ENCODE measurements at regions not wholly inside any gene's neighbourhood (a gene's known extent, or its start where the extent isn't known, plus 50 kb on each side); places are given as distances from the start of the nearest gene placed in this dataset.
"Not testable (repeated sequence)": the region's sequence is repeated elsewhere in the genome, so short reads cannot be mapped to it uniquely, and the experiment has no call there.

DNA sequence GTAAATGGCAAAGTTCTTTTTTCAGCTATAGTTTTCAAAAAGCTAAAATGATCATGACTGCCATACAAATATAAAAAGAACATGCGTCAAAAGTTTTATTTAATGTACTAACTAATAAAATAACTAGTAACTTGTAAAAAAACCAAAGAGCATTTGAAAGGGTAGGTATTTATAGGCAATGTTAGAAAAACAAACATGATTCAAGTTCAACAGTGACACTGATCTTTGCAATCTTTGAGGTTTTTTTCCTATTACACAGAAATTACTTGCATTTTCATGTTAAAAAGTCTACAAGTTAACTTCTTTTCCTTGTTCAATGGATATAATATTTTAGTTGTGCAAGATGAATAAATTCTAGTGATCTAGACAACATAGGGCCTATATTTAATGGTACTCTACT lies 72.3 kb upstream of the GRID2 start:
- no peak for DNase-seq

DNA sequence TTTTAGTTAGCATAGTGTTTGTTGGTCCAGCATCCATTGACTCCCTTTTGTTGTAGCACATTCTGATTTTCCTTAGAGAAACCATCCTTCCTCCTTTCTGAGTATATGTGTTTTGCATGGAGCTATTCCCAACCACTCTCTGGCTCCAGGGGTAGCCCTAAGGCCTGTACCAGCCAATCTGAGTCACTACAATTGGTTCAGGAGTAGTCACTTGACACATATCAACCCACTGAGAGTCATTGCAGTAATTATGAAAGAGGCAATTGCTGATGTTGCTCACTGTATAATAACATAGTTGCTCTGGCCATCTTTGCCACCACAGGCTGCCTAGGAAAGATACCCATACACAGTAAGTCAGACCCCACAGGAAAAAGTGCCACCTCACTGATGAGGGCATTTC lies 71.2 kb upstream of the GRID2 start:
- no peak for DNase-seq

DNA sequence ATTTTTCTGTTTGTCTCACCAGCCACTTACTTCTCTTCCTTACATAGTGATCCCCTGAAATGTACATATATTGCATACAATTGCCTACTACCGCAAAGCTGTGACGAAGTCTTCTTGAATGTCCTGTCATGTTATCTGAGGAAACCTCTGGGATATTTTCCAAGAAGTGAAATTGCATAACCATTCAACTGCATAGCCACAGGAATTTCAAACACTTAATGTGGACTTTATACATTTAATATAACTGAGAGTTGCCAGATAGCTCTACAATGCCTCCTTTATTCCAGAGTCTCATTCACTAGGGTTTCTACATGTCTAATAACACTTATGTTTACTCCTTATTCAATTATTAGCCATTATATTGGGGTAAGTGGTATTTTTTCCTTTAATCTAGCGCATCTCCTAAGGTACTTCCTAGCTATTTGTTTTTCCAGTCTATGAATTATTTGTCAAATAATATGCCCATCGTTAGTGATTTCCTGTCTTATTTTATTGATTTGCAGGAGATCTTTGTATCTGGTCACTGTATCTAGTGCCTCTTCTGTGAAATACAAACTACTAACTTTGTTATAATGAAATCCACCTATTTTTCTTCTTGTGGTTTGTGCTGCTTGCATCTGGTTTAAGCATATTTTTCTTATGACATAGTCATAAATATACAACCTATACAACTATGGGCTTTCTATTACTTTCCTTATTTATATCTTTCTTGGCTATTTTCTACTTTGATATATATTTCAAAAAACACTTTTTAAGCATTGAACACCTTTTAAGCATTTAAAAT lies 69.2 kb upstream of the GRID2 start:
- no peak for DNase-seq

DNA sequence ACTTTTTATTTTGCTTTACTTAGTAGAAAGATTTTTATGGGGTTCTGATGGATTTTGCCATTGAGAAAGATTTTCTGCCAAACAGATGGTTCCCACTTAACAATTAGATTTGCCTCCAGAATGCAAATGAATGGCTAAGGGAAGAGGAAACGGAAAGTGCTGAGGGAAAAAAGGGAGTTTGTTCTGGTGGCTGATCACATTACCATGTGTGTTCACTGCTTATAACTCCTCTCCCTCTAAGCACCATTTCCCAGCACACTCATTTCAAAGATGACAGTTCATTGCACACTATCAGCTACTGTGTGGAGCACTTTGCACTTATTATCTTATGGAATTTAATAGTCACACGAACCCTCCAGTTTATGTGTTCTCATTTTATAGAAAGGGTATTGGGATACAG lies 68.0 kb upstream of the GRID2 start:
- no peak for DNase-seq

DNA sequence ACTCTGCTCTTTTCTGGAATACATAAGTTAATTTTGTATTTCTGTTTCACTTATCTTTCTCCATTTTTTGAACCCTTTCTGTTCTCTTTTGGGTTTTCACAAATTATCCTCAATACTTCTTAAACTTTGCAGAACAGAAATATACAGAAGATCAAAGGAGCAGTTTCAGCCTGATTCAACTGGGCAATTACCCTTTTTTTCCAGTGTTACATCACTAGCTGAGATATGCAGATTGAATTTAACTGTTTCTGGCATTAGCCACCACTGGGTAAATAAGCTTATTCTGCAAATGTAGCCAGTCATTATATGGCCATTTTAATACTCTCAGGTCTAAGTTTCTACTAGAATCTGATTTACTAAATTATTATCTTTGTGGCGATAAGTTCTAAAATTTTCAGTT lies 66.9 kb upstream of the GRID2 start:
- DNase-seq = no peak

DNA sequence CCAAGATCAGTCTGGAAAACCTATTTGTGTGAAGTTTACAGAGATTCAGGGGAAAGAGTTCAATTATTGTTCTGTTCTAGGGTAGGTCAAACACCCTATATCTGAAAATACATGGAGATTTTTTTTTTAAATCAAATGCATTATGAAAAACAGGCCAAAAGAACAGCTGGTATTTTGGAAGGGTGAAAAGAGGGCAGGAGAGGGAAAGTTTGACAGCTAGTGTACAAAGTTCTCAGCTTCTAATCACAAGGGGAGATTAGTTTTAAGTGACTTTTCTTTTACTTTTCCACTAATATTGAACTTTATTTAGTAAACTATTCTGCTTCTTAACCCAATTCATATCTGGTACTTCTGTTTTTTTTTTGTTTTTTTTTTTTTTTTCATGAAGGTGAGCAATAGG lies 66.2 kb upstream of the GRID2 start:
- no peak for DNase-seq

DNA sequence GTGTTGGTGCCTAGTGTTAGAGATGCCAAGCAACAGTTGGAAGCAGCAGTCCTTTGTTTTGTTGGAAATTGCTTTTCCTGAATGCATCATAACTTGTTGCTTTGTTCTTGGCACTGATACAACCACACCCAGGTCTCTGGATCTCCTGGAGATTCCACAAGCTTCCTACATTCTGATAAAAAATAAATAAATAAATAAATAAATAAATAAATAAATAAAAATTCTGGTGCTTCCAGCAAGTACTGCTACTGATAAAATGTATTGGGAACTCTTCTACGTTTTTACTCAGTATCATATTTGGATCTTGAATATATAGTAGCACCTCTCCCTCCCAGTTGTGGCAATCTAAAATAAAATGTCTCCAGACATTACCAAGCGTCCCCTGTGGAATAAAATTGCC lies 62.7 kb upstream of the GRID2 start:
- no peak for DNase-seq

DNA sequence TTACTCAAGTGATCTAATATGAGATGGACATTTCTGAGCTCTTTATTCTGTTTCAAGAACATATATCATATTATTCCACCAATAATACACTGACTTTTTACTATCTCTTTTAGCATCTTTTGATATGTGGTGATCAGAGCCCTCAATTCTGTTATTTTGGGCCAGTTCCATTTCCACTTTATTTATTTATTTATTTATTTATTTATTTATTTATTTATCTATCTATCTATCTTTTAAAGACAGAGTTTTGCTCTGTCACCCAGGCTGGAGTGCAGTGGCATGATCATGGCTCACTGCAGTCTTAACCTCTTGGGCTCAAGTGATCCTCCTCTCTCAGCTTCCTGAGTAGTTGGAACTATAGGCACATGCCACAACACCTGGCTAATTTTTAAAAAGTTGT lies 57.4 kb upstream of the GRID2 start:
- DNase-seq = no peak

DNA sequence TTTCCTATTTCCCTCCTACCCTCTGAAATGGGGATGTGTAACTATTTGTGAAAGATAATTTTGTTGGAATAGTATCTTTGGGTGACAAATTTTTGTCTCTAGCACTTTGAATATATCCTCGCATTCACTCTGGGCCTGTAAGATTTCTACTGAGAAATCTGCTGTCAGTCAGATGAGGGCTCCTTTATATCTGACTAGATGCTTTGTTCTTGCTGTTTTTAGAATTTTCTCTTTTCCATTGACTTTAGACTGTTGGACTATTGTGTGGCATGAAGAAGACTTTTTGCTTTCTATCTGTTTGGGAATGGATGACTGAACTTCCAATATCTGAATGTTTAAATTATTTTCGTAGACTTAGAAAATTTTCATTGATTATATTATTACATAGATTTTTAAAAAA lies 54.2 kb upstream of the GRID2 start:
- no peak for DNase-seq

DNA sequence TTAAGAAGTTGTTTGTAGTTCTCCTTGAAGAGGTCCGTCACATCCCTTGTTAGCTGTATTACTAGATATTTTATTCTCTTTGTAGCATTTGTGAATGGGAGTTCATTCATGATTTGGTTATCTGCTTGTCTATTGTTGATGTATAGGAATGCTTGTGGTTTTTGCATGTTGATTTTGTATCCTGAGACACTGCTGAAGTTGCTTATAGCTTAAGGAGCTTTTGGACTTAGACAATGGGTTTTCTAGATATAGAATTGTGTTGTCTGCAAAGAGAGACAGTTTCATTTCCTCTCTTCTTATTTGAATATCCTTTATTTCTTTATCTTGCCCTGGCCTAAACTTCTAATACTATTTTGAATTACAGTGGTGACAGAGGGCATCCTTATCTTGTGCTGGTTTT lies 52.1 kb upstream of the GRID2 start:
- DNase-seq = no peak

DNA sequence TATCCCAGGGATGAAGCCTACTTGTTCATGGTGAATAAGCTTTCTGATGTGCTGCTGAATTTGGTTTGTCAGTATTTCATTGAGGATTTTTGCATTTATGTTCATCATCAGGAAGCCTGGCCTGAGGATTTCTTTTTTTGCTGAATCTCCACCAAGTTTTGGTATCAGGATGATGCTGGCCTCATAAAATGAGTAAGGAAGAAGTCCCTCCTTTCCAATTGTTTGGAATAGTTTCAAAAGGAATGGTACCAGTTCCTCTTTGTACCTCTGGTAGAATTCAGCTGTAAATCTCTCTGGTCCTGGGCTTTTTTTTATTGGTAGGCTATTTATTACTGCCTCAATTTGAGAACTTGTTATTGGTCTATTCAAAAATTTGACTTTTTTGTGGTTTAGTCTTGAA lies 51.4 kb upstream of the GRID2 start:
- DNase-seq = not testable (repeated sequence)

DNA sequence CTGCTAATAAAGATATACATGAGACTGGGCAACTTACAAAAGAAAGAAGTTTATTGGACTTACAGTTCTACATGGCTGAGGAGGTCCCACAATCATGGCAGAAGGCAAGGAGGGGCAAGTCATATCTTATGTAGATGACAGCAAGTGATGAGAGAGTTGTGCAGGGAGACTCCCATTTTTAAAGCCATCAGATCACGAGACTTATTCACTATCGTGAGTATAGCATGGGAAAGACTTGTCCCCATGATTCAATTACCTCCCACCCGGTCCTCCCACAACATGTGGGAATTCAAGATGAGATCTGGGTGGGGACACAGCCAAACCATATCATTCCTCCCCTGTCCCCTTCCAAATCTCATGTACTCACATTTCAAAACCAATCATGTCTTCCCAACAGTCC lies 50.9 kb upstream of the GRID2 start:
- DNase-seq = no peak

DNA sequence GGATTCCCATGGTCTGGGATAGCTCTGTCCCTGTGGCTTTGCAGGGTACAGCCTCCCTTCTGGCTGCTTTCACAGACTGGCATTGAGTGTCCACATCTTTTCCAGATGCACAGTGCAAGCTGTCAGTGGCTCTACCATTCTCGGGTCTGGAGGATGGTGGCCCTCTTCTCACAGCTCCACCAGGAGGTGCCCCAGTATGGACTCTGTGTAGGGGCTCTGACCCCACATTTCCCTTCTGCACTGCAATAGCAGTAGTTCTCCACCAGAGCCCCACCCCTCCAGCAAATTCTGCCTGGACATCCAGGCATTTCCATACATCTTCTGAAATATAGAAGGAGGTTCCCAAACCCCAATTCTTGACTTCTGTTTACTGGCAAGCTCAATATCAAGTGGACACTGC lies 50.2 kb upstream of the GRID2 start:
- no peak for DNase-seq
